HEK293 (cell line): ENCODE measurements at regions not wholly inside any gene's neighbourhood (a gene's known extent, or its start where the extent isn't known, plus 50 kb on each side); places are given as distances from the start of the nearest gene placed in this dataset.

Source experiments
- BCL6B ChIP-seq: fragments of 450-650 bp; formaldehyde crosslinking; IDR thresholded peaks from 2 replicates; pipeline ENCODE4 v1.5.1; 2017; ENCODE audit warnings: missing biosample characterization, missing genetic modification characterization
- CTCF ChIP-seq: fragments of 450-650 bp; formaldehyde crosslinking; IDR thresholded peaks from 2 replicates; pipeline ENCODE4 v1.5.1; 2016; ENCODE audit warnings: missing biosample characterization, missing genetic modification characterization
- EGR2 ChIP-seq: fragments of 450-650 bp; formaldehyde crosslinking; IDR thresholded peaks from 2 replicates; pipeline ENCODE4 v1.5.1; 2016; ENCODE audit warnings: low read depth, missing biosample characterization, missing genetic modification characterization
- GLI2 ChIP-seq: fragments of 450-650 bp; formaldehyde crosslinking; IDR thresholded peaks from 2 replicates; pipeline ENCODE4; 2017; ENCODE audit warnings: missing biosample characterization, missing genetic modification characterization, low read depth, borderline replicate concordance
- HIC1 ChIP-seq: fragments of 450-650 bp; formaldehyde crosslinking; IDR thresholded peaks from 2 replicates; pipeline ENCODE4 v1.5.1; 2016; ENCODE audit warnings: missing biosample characterization, missing genetic modification characterization
- KLF9 ChIP-seq: fragments of 450-650 bp; formaldehyde crosslinking; IDR thresholded peaks from 2 replicates; pipeline ENCODE4 v1.5.1; 2016; ENCODE audit warnings: missing biosample characterization, missing genetic modification characterization, low read depth
- MEIS1 ChIP-seq: sonication (generic); formaldehyde crosslinking; IDR thresholded peaks from 2 replicates; pipeline ENCODE4 v1.8.1; 2022; ENCODE audit warnings: missing genetic modification reagents, mild to moderate bottlenecking, borderline replicate concordance
- SP3 ChIP-seq: fragments of 450-650 bp; formaldehyde crosslinking; IDR thresholded peaks from 2 replicates; pipeline ENCODE4 v1.5.1; 2016; ENCODE audit warnings: missing biosample characterization, missing genetic modification characterization
- ZBTB26 ChIP-seq: fragments of 450-650 bp; formaldehyde crosslinking; optimal IDR thresholded peaks from 2 replicates; pipeline ENCODE3; 2016; ENCODE audit warnings: missing biosample characterization, mild to moderate bottlenecking, missing genetic modification characterization
- ZNF223 ChIP-seq: fragments of 450-650 bp; formaldehyde crosslinking; IDR thresholded peaks from 2 replicates; pipeline ENCODE4 v1.5.1; 2016; ENCODE audit warnings: missing biosample characterization, missing genetic modification characterization

- TF ChIP-seq CTCF (tag by site-specific recombination) (no peak), ZNF223 (no peak), HIC1 (tag by site-specific recombination) (no peak), MEIS1 (CRISPR knock-in tag) (no peak), GLI2 (tag by site-specific recombination) (no peak), BCL6B (no peak), ZBTB26 (no peak), EGR2 (tag by site-specific recombination) (no peak), SP3 (no peak), KLF9 (tag by site-specific recombination) (no peak)
These were observed 986.0 kb downstream of the ROBO2 start for GRCh38 chr3:78025916-78026315.
